ENCODE measurements at regions not wholly inside any gene's neighbourhood (a gene's known extent, or its start where the extent isn't known, plus 50 kb on each side); places are given as distances from the start of the nearest gene placed in this dataset.
"Not testable (repeated sequence)": the region's sequence is repeated elsewhere in the genome, so short reads cannot be mapped to it uniquely, and the experiment has no call there.

DNA sequence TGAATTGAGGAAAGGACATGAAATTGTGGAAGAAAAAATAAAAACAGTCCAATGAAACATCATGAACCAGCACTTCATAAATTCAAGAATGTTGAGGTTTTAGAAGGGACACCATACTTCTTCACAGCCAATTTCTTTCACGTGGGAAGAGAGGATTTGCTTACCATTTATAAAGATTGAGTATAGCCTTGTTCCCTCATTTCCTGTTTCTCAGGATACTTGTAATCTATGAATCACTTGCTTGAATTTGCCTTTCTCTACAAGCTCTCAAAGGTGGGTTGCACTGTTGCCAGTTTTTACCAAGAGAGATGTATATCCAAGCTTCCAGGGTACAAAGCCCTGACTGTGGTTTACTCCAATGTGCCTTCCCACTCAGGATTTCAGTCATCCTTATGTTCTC lies 116.1 kb downstream of the DUSP6 start:
- POLR2A ChIA-PET: interaction anchor here (1.1 to 3.4 kb wide), 8 partner anchors 8 to 116 kb away, joined by 3 to 54 read pairs (median 8); partner anchors contain the start of gene DUSP6
- CTCF ChIA-PET: interaction anchor here (2.4 to 3.1 kb wide), 2 partner anchors 8 to 11 kb away, joined by 14 to 19 read pairs; no protein-coding TSS in a partner anchor
- Mint-ChIP-seq H3K27ac (peak overlapping the region; percentile 91), H3K9me3 (peaks cover 45% of the 10 kb centered on the region), H3K27me3 (no peaks in the 10 kb centered on the region), H3K4me1 (peaks cover 80% of the 10 kb centered on the region), H3K36me3 (ENCODE audit: low read depth) (peaks cover 55% of the 10 kb centered on the region), H3K4me3 (no peak overlapping the region)
- no peak for DNase-seq

DNA sequence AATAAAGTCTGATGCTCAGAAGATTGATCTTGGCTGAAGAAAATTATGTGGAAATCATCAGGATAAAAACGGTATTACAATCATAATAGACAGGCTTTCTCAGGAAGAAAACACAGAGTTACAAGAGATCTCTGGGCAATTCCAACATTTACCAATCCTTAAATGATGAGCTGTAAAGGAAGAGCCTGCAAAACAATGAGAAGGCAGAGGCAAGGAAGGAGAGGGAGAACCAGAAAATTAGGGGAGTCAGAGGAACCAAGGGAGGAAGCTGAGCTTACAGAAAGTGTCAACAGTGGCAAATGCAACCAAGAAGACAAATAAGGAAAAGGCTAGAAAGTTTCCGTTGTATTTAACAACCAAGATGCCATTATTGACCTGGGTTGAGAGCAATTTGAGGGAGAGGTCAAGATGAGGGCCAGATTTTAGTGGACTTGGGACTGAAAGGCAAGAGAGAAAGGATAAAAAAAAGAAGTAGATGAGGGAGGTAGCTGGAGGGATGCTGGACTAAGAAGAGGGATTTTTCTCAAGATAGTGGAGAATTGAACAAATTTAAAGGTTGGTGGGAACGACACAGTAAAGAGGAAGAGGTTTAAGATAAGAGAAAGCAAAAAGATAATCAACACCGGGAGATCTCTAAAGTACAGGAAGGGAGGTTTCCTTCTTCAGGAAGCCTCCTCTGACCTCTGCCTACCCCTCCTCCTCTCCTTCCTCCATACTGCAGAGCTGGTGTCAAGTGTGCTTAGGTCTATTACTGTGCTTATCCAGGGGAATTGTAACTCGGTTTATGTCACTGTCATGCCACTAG lies 116.9 kb downstream of the DUSP6 start:
- peaks cover 38% of the 10 kb centered on the region for H3K9me3 Mint-ChIP-seq
- H3K4me1 Mint-ChIP-seq: peaks cover 85% of the 10 kb centered on the region
- DNase-seq: no peak
- ChIA-PET CTCF (interaction anchor here (1.5 to 3.1 kb wide), 3 partner anchors 9 to 12 kb away, joined by 4 to 19 read pairs (median 14); no protein-coding TSS in a partner anchor), POLR2A (interaction anchor here (1.1 to 3.4 kb wide), 11 partner anchors 8 to 119 kb away, joined by 3 to 54 read pairs (median 6); partner anchors contain the start of gene DUSP6)
- H3K36me3 Mint-ChIP-seq (ENCODE audit: low read depth): peaks cover 50% of the 10 kb centered on the region
- H3K27ac Mint-ChIP-seq: peak overlapping the region; percentile 91
- no peaks in the 10 kb centered on the region for H3K27me3 Mint-ChIP-seq
- peak overlapping the region; percentile 38 for H3K4me3 Mint-ChIP-seq

DNA sequence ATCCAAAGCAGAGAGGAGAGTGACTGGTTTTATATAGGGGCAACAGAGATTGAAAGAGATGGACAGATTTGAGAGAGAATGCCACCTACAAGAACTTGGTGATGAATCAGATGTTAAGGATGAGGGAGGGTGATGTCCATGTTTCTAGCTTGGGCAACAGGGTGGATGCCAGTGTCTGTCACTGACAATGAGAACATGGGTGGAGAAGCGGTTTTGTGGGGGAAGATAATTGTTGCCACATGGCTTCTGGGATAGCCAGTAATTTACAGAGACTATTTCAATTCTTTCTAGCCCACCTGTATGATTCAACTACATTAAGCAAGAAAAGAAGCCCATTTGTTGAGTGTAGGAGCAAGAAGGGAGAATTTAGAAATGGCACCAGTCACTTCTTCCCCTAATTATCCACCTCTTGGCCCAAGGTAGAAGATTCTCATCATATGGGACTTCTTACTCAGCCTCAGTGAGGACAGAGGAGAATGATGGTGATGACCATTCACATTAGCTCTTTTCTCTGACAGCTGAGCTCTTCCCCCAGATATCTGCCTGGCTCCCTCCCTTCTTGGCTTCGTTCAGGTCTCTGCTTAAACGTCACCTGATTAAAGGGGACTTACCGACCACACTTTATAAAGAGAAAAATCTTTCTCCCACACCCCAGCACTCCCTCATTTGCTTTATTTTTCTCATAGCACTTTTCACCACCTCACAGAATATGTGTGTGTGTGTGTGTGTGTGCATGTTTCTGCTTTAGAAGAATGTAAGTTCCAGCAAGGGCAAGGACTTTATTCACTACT lies 117.8 kb downstream of the DUSP6 start:
- Mint-ChIP-seq H3K4me3 (no peak overlapping the region), H3K9me3 (peaks cover 34% of the 10 kb centered on the region), H3K4me1 (peaks cover 80% of the 10 kb centered on the region), H3K27ac (peak overlapping the region; percentile 91), H3K27me3 (no peaks in the 10 kb centered on the region), H3K36me3 (ENCODE audit: low read depth) (peaks cover 47% of the 10 kb centered on the region)
- ChIA-PET CTCF (interaction anchor here (1.1 to 3.1 kb wide), 4 partner anchors 9 to 12 kb away, joined by 3 to 19 read pairs (median 9); no protein-coding TSS in a partner anchor), POLR2A (interaction anchor here (1.1 to 3.4 kb wide), 8 partner anchors 7 to 120 kb away, joined by 3 to 54 read pairs (median 8); partner anchors contain the start of gene DUSP6)
- no peak for DNase-seq

DNA sequence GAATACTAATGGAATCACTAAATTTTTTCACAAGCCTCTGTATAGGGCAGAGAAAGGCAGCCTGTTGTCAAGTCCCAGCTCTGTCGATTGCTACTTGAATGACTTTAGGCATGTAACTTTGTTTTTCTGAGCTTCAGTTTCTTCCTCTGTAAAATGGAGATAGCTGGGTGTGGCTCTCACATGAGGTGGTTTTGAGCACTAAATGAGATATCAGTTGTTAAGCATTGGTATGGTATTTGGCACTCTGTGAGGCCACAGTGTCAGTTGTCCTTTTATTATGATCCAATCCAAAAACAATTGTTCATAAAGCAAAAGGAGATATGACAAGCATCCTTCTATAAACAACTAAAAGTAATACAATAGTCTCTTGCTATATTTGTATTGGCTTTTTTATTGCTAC lies 120.6 kb downstream of the DUSP6 start:
- H3K27ac Mint-ChIP-seq: peak overlapping the region; percentile 59
- H3K27me3 Mint-ChIP-seq: no peaks in the 10 kb centered on the region
- DNase-seq: no peak
- ChIA-PET CTCF (interaction anchor here (1.0 to 2.1 kb wide), 2 partner anchors 13 to 50 kb away, joined by 3 to 18 read pairs; no protein-coding TSS in a partner anchor), POLR2A (interaction anchor here (1.0 to 2.6 kb wide), 5 partner anchors 13 to 236 kb away, joined by 3 to 27 read pairs (median 5); partner anchors contain the start of gene DUSP6)
- peaks cover 43% of the 10 kb centered on the region for H3K36me3 Mint-ChIP-seq (ENCODE audit: low read depth)
- H3K4me3 Mint-ChIP-seq: no peak overlapping the region
- H3K9me3 Mint-ChIP-seq: peaks cover 22% of the 10 kb centered on the region
- peaks cover 78% of the 10 kb centered on the region for H3K4me1 Mint-ChIP-seq

DNA sequence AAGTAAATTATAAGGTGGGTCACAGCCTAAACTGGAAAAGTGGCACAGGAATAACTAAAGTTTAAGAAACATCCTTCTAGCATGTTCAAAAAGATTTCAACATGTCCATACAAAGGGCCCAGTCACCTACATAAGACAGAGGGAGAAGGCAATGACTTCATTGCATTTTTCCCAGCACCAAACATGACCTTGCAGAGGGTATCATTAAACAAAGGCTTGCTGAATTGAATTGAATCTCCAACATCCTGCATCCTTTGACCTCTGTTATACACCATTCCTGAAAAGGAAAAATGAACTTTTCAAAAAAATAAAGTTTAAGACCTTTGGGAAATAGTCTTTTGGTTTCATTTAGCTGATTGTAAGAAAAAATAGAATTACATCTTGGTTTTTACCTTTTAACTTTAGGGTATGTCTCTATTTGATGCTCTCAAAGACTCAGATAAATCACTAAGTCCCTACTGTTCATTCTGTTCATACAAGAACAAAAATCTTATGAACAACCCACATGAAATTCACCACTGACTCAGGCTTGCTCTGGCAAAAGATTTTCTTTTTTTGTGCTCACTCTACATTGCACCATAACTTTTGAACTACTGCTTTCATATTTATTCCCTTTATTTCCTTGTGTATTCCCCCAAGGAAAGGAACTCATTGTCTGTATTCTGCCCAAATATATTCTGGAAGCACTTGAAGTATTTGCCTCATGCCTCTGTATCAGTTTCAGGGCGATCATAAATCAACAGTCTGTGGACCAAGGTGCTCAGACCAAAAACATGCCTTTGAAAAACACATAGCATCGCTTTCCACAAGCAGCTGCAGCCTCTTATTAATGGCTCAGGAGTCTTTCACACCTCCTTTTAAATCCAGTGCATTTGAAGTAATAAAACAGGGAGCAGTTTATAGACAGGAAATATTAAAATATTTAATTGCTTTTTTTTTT lies 121.7 kb downstream of the DUSP6 start:
- Mint-ChIP-seq H3K9me3 (peaks cover 21% of the 10 kb centered on the region), H3K4me1 (peaks cover 78% of the 10 kb centered on the region), H3K36me3 (ENCODE audit: low read depth) (peaks cover 41% of the 10 kb centered on the region), H3K27me3 (no peaks in the 10 kb centered on the region), H3K4me3 (no peak overlapping the region), H3K27ac (no peak overlapping the region)
- CTCF ChIA-PET: interaction anchor here (1.0 to 2.1 kb wide), 3 partner anchors 9 to 51 kb away, joined by 3 to 18 read pairs (median 3); no protein-coding TSS in a partner anchor
- no peak for DNase-seq
- POLR2A ChIA-PET: interaction anchor here (1.0 to 2.6 kb wide), 6 partner anchors 14 to 238 kb away, joined by 3 to 27 read pairs (median 8); partner anchors contain the start of gene DUSP6

DNA sequence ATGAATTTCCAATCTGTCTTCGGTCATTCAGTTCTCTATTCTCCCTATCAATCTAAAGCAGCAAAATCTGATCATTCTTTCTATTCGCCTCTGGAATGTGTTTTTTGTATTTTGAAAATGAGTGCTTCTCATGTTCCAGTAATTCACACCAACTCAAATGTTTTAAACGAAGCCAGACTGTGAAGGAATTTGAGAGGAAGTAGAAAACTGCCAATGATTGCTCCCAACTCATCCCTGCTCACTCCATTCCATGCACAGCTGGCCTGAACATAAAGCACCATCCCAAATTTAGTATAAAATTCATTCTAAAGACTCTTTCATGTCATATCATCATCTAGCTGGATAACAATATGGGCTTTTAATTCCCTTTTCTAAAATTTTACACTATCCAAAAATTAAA lies 123.8 kb downstream of the DUSP6 start:
- Mint-ChIP-seq H3K36me3 (ENCODE audit: low read depth) (peaks cover 41% of the 10 kb centered on the region), H3K27me3 (no peaks in the 10 kb centered on the region), H3K4me1 (peaks cover 81% of the 10 kb centered on the region), H3K9me3 (peaks cover 14% of the 10 kb centered on the region), H3K27ac (no peak overlapping the region), H3K4me3 (no peak overlapping the region)
- no peak for DNase-seq
- CTCF ChIA-PET: interaction anchor here (1.8 kb wide), 1 partner anchor 17 kb away, joined by 7 read pairs; no protein-coding TSS in a partner anchor
- POLR2A ChIA-PET: interaction anchor here (1.7 to 2.1 kb wide), 3 partner anchors 16 to 124 kb away, joined by 6 to 16 read pairs (median 16); partner anchors contain the start of gene DUSP6

DNA sequence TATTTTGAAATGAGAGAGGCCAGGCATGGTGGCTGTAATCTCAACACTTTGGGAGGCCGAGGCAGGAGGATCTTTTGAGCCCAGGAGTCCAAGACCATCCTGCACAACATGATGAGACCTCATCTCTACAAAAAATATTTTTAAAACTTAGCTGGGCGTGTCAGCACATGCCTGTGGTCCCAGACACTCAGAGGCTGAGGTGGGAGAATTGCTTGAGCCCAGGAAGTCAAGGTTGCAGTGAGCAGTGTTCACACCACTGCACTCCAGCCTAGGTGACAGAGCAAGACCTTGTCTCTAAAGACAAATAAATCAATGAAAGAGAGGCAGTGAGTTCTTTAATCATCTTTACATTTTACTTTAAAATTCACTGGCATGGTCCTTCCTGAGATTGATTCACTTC lies 124.5 kb downstream of the DUSP6 start:
- Mint-ChIP-seq H3K4me1 (peaks cover 80% of the 10 kb centered on the region), H3K36me3 (ENCODE audit: low read depth) (peaks cover 39% of the 10 kb centered on the region), H3K27me3 (no peaks in the 10 kb centered on the region), H3K9me3 (peaks cover 9% of the 10 kb centered on the region), H3K27ac (peak overlapping the region; percentile 44), H3K4me3 (no peak overlapping the region)
- DNase-seq: no peak
- POLR2A ChIA-PET: interaction anchor here (1.2 to 1.8 kb wide), 5 partner anchors 8 to 125 kb away, joined by 3 to 24 read pairs (median 9); partner anchors contain the start of gene DUSP6
- CTCF ChIA-PET: interaction anchor here (1.1 kb wide), 1 partner anchor 17 kb away, joined by 4 read pairs; no protein-coding TSS in a partner anchor

DNA sequence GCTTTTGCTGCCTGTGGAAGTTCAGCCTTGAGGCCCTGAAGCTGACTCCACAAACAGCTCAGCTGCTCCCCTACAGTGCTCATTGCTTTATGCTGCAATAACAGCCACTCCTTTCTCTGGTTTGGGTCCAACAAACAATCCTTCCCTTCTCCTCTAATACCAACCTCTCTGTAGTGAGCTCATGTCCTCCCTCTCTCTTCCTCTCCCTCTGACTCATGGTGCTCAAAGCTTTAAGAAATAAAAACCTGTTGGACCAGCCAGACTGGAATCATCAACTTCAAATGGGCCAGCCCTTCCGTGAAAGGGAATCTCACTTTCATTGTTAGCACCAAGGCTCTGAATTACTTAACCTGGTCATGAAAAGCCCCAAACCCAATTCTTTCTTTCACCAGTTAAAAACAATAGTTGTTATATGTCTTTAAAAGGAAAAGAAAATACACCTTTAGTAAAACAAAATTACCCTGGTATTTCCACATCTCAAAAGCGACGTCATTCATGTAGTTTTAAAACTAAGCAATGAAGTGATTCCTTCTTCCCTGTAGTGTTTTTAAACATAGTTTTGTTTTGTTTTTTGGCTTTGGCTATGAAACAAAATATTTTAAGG lies 126.4 kb downstream of the DUSP6 start:
- Mint-ChIP-seq H3K27ac (peak overlapping the region; percentile 92), H3K36me3 (ENCODE audit: low read depth) (peaks cover 37% of the 10 kb centered on the region), H3K4me3 (peak overlapping the region; percentile 12), H3K9me3 (peaks cover 4% of the 10 kb centered on the region), H3K27me3 (no peaks in the 10 kb centered on the region), H3K4me1 (peaks cover 73% of the 10 kb centered on the region)
- POLR2A ChIA-PET: interaction anchor here (0.8 to 4.9 kb wide), 14 partner anchors 9 to 237 kb away, joined by 3 to 58 read pairs (median 6); partner anchors contain the start of gene DUSP6
- CTCF ChIA-PET: interaction anchor here (1.0 to 1.6 kb wide), 8 partner anchors 10 to 206 kb away, joined by 3 to 30 read pairs (median 6); no protein-coding TSS in a partner anchor
- DNase-seq: peak; percentile 30

DNA sequence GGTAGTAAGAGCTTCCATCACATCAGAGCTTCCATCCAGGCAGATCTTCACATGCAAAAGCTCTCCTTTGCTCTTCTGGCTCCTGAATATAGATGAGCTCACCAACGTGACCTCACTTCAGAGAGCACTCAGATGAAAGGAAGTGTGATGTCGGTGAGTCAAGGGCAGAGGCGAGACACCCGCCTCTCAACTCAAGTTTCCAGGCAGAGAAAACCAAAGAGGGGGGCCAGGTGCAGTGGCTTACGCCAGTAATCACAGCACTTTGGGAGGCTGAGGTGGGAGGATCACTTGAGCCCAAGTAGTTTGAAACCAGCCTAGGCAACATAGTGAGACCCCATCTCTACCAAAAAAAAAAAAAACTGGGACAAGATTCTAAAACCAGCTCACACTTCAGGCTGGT lies 126.9 kb downstream of the DUSP6 start:
- POLR2A ChIA-PET: interaction anchor here (0.8 to 4.9 kb wide), 14 partner anchors 10 to 237 kb away, joined by 3 to 58 read pairs (median 6); partner anchors contain the start of gene DUSP6
- DNase-seq: peak; percentile 83
- CTCF ChIA-PET: interaction anchor here (1.0 to 1.6 kb wide), 9 partner anchors 10 to 206 kb away, joined by 3 to 30 read pairs (median 5); no protein-coding TSS in a partner anchor
- H3K27me3 Mint-ChIP-seq: no peaks in the 10 kb centered on the region
- H3K9me3 Mint-ChIP-seq: peaks cover 8% of the 10 kb centered on the region
- H3K4me1 Mint-ChIP-seq: peaks cover 69% of the 10 kb centered on the region
- peak overlapping the region; percentile 22 for H3K4me3 Mint-ChIP-seq
- peaks cover 41% of the 10 kb centered on the region for H3K36me3 Mint-ChIP-seq (ENCODE audit: low read depth)
- H3K27ac Mint-ChIP-seq: peak overlapping the region; percentile 92

DNA sequence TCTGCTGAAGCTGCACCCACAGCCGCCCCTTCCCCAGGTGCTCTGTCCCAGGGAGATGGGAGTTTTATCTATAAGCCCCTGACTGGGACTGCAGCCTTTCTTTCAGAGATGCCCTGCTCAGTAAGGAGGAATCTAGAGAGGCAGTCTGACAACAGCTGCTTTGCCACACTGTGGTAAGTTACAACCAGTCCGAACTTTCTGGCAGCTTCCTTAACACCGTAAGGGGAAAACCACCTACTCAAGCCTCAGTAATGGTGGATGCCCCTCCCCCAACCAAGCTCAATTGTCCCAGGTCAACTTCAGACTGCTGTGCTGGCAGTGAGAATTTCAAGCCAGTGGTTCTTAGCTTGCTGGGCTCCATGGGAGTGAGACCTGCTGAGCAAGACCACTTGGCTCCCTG lies 129.7 kb downstream of the DUSP6 start:
- DNase-seq, H3K4me3 Mint-ChIP-seq, H3K27me3 Mint-ChIP-seq, H3K27ac Mint-ChIP-seq: not testable (repeated sequence)
- Mint-ChIP-seq H3K4me1 (peaks cover 53% of the 10 kb centered on the region), H3K36me3 (ENCODE audit: low read depth) (peaks cover 31% of the 10 kb centered on the region), H3K9me3 (peaks cover 20% of the 10 kb centered on the region)
- ChIA-PET CTCF (interaction anchor here (0.8 to 1.9 kb wide), 2 partner anchors 12 to 124 kb away, joined by 3 to 4 read pairs; no protein-coding TSS in a partner anchor), POLR2A (interaction anchor here (0.9 to 4.9 kb wide), 6 partner anchors 19 to 130 kb away, joined by 3 to 58 read pairs (median 4); partner anchors contain the start of gene DUSP6)

DNA sequence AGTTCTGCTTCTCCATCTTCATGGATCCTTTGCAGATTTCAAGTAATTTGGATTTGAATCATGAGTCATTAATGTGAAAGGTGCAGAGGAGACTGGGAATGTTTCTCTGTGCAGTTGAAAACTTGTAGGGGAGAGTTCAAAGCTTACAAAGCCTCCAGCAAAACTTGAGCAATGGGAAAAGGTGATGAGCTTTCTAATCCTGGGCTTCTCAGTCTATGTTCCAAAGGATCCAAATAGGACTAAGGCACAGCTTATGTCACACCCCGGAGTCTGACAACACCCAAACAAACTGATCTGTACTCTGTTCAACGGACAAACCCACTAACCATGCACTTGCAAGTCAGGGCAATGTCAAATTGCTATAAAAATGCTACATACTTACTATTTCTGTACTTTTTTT lies 134.8 kb downstream of the DUSP6 start:
- Mint-ChIP-seq H3K9me3 (peaks cover 18% of the 10 kb centered on the region), H3K4me3 (no peak overlapping the region), H3K27me3 (no peaks in the 10 kb centered on the region), H3K4me1 (peaks cover 10% of the 10 kb centered on the region), H3K27ac (no peak overlapping the region), H3K36me3 (ENCODE audit: low read depth) (peaks cover 20% of the 10 kb centered on the region)
- POLR2A ChIA-PET: no interaction called here
- DNase-seq: no peak
- CTCF ChIA-PET: no interaction called here

Measured in activated CD4-positive, alpha-beta memory T cell treated with anti-CD3 and anti-CD28 coated beads, Interleukin-2, amount 10 ng/mL, durations not matched to agents 7 days and 5 days (primary cell).